CD14-positive monocyte (primary cell): ENCODE measurements at regions not wholly inside any gene's neighbourhood (a gene's known extent, or its start where the extent isn't known, plus 50 kb on each side); places are given as distances from the start of the nearest gene placed in this dataset.

ENCODE experiments used
- DNase-seq, 3 donors: peaks; one replicate each; pipeline ENCODE4 v3.0.0-alpha.2; 2011 to 2022
- H2AFZ ChIP-seq: 2 replicates; pipeline ENCODE4 v1.6.0; 2012; ENCODE audit warnings: mild to moderate bottlenecking, low read depth, low read length, inconsistent platforms; ENCODE audit not compliant: insufficient read depth, poor library complexity, severe bottlenecking
- H3K27ac ChIP-seq, 2 donors: 1 replicate in 1 of 2; 2 replicates in 1 of 2; pipeline ENCODE4 v1.5.1; 2012 to 2013; ENCODE audit warnings: low read length in 2 of 2, control low read depth in 1 of 2, inconsistent platforms in 1 of 2, low read depth in 1 of 2, mild to moderate bottlenecking in 1 of 2
- H3K27me3 ChIP-seq, 2 donors: one replicate each; pipeline versions ENCODE4 v1.6.0 to v1.6.1; 2011 to 2013; ENCODE audit warnings: low read length in 2 of 2; ENCODE audit not compliant: control insufficient read depth in 2 of 2, insufficient read depth in 2 of 2
- H3K36me3 ChIP-seq, 2 donors: replicated peaks in 1 of 2; 1 replicate in 1 of 2; 2 replicates in 1 of 2; pipeline versions ENCODE4 v1.5.1 to v1.6.1; 2012 to 2013; ENCODE audit warnings: low read length in 2 of 2, control low read depth in 1 of 2, inconsistent platforms in 1 of 2, mild to moderate bottlenecking in 1 of 2; ENCODE audit not compliant: insufficient read depth in 2 of 2, control insufficient read depth in 1 of 2
- H3K4me1 ChIP-seq, 2 donors: 1 replicate in 1 of 2; 2 replicates in 1 of 2; pipeline versions ENCODE4 v1.5.1 to v1.6.1; 2012 to 2013; ENCODE audit warnings: low read length in 2 of 2, control low read depth in 1 of 2, inconsistent platforms in 1 of 2, mild to moderate bottlenecking in 1 of 2, moderate library complexity in 1 of 2; ENCODE audit not compliant: insufficient read depth in 2 of 2, control insufficient read depth in 1 of 2
- H3K4me2 ChIP-seq: replicated peaks from 2 replicates; pipeline ENCODE3; 2012; ENCODE audit warnings: low read length, moderate library complexity, mild to moderate bottlenecking; ENCODE audit not compliant: poor library complexity, severe bottlenecking; ENCODE audit errors: extremely low read depth
- H3K4me3 ChIP-seq, 3 experiments: fragments of 200-600 bp in 1 of 3; sonication (generic) in 1 of 3; replicated peaks in 1 of 3; 1 replicate in 2 of 3; 2 replicates in 1 of 3; pipeline ENCODE4 v1.5.1; 2011 to 2013; ENCODE audit warnings: low read length in 3 of 3, mild to moderate bottlenecking in 3 of 3, control low read depth in 2 of 3, low read depth in 2 of 3, inconsistent platforms in 1 of 3, moderate library complexity in 1 of 3
- H3K79me2 ChIP-seq: 2 replicates; pipeline ENCODE4 v1.6.0; 2012; ENCODE audit warnings: mild to moderate bottlenecking, control low read depth, inconsistent platforms, low read length, moderate library complexity; ENCODE audit not compliant: insufficient read depth
- H3K9ac ChIP-seq: 2 replicates; pipeline ENCODE4 v1.6.0; 2017; ENCODE audit warnings: low read length, mild to moderate bottlenecking; ENCODE audit not compliant: insufficient read depth, poor library complexity, severe bottlenecking
- H3K9me3 ChIP-seq, 2 donors: replicated peaks in 1 of 2; 1 replicate in 1 of 2; 2 replicates in 1 of 2; pipeline versions ENCODE4 v1.5.1 to v1.6.1; 2012 to 2013; ENCODE audit warnings: low read length in 2 of 2, control low read depth in 1 of 2; ENCODE audit not compliant: control insufficient read depth in 1 of 2, insufficient read depth in 1 of 2
- H4K20me1 ChIP-seq: 2 replicates; pipeline ENCODE4 v1.6.0; 2012; ENCODE audit warnings: mild to moderate bottlenecking, low read length, control low read depth, moderate library complexity; ENCODE audit not compliant: insufficient read depth
- H3K27ac Mint-ChIP-seq, 7 donors: one replicate each; pipeline ENCODE4 v1.8.0; 2020; ENCODE audit warnings: mild to moderate bottlenecking in 7 of 7, mixed read lengths in 7 of 7, moderate library complexity in 6 of 7, inconsistent platforms in 2 of 7
- H3K27me3 Mint-ChIP-seq, 3 donors: one replicate each; pipeline ENCODE4 v1.8.0; 2021 to 2022; ENCODE audit warnings: low read depth in 3 of 3, mild to moderate bottlenecking in 3 of 3, mixed read lengths in 3 of 3, moderate library complexity in 3 of 3, inconsistent platforms in 1 of 3
- H3K36me3 Mint-ChIP-seq, 2 donors: one replicate each; pipeline ENCODE4 v1.8.0; 2020; ENCODE audit warnings: mixed read lengths in 2 of 2, inconsistent platforms in 1 of 2, mild to moderate bottlenecking in 1 of 2
- H3K4me1 Mint-ChIP-seq: one replicate; pipeline ENCODE4 v1.8.0; 2020; ENCODE audit warnings: mild to moderate bottlenecking, mixed read lengths
- H3K4me3 Mint-ChIP-seq, 2 donors: one replicate each; pipeline ENCODE4 v1.8.0; 2020; ENCODE audit warnings: mild to moderate bottlenecking in 2 of 2, mixed read lengths in 2 of 2, moderate library complexity in 1 of 2
- H3K9me3 Mint-ChIP-seq, 7 donors: one replicate each; pipeline ENCODE4 v1.8.0; 2020 to 2022; ENCODE audit warnings: mixed read lengths in 7 of 7, mild to moderate bottlenecking in 6 of 7, moderate library complexity in 6 of 7, inconsistent platforms in 2 of 7
- WGBS: methylation state at CpG from one replicate; pipeline ENCODE4 v1.1.5; 2013; ENCODE audit warnings: missing lambda C conversion rate; ENCODE audit not compliant: insufficient coverage; 5-methylcytosine and 5-hydroxymethylcytosine counted together
- intact Hi-C, 2 donors: fragments of 100-400 bp; cut with micrococcal nuclease; formaldehyde crosslinking; loops; one replicate each; pipeline versions ENCODE4 v1.15.0 to v1.15.1; 2023
- TF ChIP-seq, protein P1 (sequence below): fragments of 200-600 bp; IDR thresholded peaks from one replicate; pipeline ENCODE4 v1.8.0; 2022; ENCODE audit warnings: antibody characterized with exemption, mild to moderate bottlenecking

- no peak overlapping the region for H3K27ac ChIP-seq
- no peak overlapping the region for H3K4me3 Mint-ChIP-seq
- no peaks in the 10 kb centered on the region for H3K4me1 Mint-ChIP-seq
- no peak overlapping the region for H3K4me3 ChIP-seq
- no peak for DNase-seq
- TF ChIP-seq, protein P1, sequence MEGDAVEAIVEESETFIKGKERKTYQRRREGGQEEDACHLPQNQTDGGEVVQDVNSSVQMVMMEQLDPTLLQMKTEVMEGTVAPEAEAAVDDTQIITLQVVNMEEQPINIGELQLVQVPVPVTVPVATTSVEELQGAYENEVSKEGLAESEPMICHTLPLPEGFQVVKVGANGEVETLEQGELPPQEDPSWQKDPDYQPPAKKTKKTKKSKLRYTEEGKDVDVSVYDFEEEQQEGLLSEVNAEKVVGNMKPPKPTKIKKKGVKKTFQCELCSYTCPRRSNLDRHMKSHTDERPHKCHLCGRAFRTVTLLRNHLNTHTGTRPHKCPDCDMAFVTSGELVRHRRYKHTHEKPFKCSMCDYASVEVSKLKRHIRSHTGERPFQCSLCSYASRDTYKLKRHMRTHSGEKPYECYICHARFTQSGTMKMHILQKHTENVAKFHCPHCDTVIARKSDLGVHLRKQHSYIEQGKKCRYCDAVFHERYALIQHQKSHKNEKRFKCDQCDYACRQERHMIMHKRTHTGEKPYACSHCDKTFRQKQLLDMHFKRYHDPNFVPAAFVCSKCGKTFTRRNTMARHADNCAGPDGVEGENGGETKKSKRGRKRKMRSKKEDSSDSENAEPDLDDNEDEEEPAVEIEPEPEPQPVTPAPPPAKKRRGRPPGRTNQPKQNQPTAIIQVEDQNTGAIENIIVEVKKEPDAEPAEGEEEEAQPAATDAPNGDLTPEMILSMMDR, result no peak
- peaks cover 0 to 4% (median 0%) of the 10 kb centered on the region in 7 donors for H3K9me3 Mint-ChIP-seq
- no peak overlapping the region for H3K4me2 ChIP-seq
- H3K36me3 ChIP-seq, result no peaks in the 10 kb centered on the region
- H2AFZ ChIP-seq, result no peak overlapping the region
- H3K27ac Mint-ChIP-seq, result no peak overlapping the region
- no peaks in the 10 kb centered on the region for H3K27me3 ChIP-seq
- H3K4me1 ChIP-seq, result no peaks in the 10 kb centered on the region
- no peaks in the 10 kb centered on the region for H3K79me2 ChIP-seq
- H3K36me3 Mint-ChIP-seq, result no peaks in the 10 kb centered on the region
- intact Hi-C loops, result no loop called here
- no CpG with 5 or more reads among the region's 4 CpGs for WGBS
- H3K27me3 Mint-ChIP-seq, result peaks cover 3 to 7% (median 3%) of the 10 kb centered on the region in 3 donors
- H3K9me3 ChIP-seq, result no peaks in the 10 kb centered on the region
- H4K20me1 ChIP-seq, result no peaks in the 10 kb centered on the region
- H3K9ac ChIP-seq, result no peak overlapping the region
Observed at GRCh38 chr20:57815405-57815804, 105.6 kb upstream of the PMEPA1 start.

- Histone ChIP-seq H3K4me2 (no peak overlapping the region), H3K79me2 (no peaks in the 10 kb centered on the region), H3K9me3 (no peaks in the 10 kb centered on the region), H3K36me3 (no peaks in the 10 kb centered on the region), H3K9ac (no peak overlapping the region), H3K4me3 (no peak overlapping the region), H4K20me1 (no peaks in the 10 kb centered on the region), H3K27ac (no peak overlapping the region), H2AFZ (no peak overlapping the region), H3K4me1 (no peaks in the 10 kb centered on the region), H3K27me3 (no peaks in the 10 kb centered on the region)
- no peaks in the 10 kb centered on the region for H3K36me3 Mint-ChIP-seq
- no peak overlapping the region for H3K27ac Mint-ChIP-seq
- H3K4me3 Mint-ChIP-seq, result no peak overlapping the region
- WGBS, result 83% methylated on average over 4 of the region's 6 CpGs
- H3K9me3 Mint-ChIP-seq, result peaks cover 0 to 4% (median 0%) of the 10 kb centered on the region in 7 donors
- TF ChIP-seq, protein P1, result no peak
- no peak for DNase-seq
- H3K4me1 Mint-ChIP-seq, result no peaks in the 10 kb centered on the region
- intact Hi-C loops, result no loop called here
- peaks cover 2 to 7% (median 3%) of the 10 kb centered on the region in 3 donors for H3K27me3 Mint-ChIP-seq
Observed at GRCh38 chr20:57814529-57814928, 104.7 kb upstream of the PMEPA1 start.
